CD4-positive, alpha-beta T cell (primary cell): ENCODE measurements at regions not wholly inside any gene's neighbourhood (a gene's known extent, or its start where the extent isn't known, plus 50 kb on each side); places are given as distances from the start of the nearest gene placed in this dataset.

ENCODE experiments used
- ATAC-seq: fragments of 200-7000 bp; cut with Tn5 transposase; one replicate; pipeline ENCODE4 v1.10.0; 2022; ENCODE audit warnings: mild to moderate bottlenecking; ENCODE audit not compliant: poor library complexity
- CTCF ChIA-PET: fragments of 350-600 bp; sonication (Branson Sonifier 250); formaldehyde crosslinking; loops from one replicate; lab custom pipeline; 2021; ENCODE audit warnings: antibody characterized with exemption, inconsistent platforms; lab: Charles Lee
- POLR2A ChIA-PET: fragments of 350-600 bp; sonication (Branson Sonifier 250); formaldehyde crosslinking; loops from one replicate; lab custom pipeline; 2021; ENCODE audit warnings: antibody characterized with exemption, inconsistent platforms; lab: Charles Lee
- DNase-seq, 14 experiments: peaks; one replicate each; pipeline ENCODE4 v3.0.0-alpha.2; 2013 to 2020; ENCODE audit warnings: mixed read lengths in 2 of 14
- H3K27ac ChIP-seq, 2 donors: one replicate each; pipeline versions ENCODE4 v1.5.1 to v1.7.0; 2013; ENCODE audit warnings: low read length in 2 of 2, low read depth in 1 of 2, mild to moderate bottlenecking in 1 of 2
- H3K27me3 ChIP-seq, 2 experiments: 1 replicate in 1 of 2; 2 replicates in 1 of 2; pipeline versions ENCODE4 v1.6.1 to v1.7.0; 2013; ENCODE audit warnings: low read length in 2 of 2, control low read depth in 1 of 2, mild to moderate bottlenecking in 1 of 2, moderate library complexity in 1 of 2; ENCODE audit not compliant: insufficient read depth in 2 of 2, control insufficient read depth in 1 of 2
- H3K36me3 ChIP-seq: one replicate; pipeline ENCODE4 v1.6.1; 2013; ENCODE audit warnings: low read length, control low read depth; ENCODE audit not compliant: insufficient read depth
- H3K4me1 ChIP-seq: one replicate; pipeline ENCODE4 v1.6.1; 2013; ENCODE audit warnings: low read length, control low read depth; ENCODE audit not compliant: insufficient read depth
- H3K4me3 ChIP-seq: one replicate; pipeline ENCODE4 v1.5.1; 2013; ENCODE audit warnings: mild to moderate bottlenecking, low read length, moderate library complexity
- H3K9me3 ChIP-seq, 2 experiments: 1 replicate in 1 of 2; 2 replicates in 1 of 2; pipeline versions ENCODE4 v1.6.1 to v1.7.0; 2013; ENCODE audit warnings: low read length in 2 of 2, mild to moderate bottlenecking in 2 of 2, control low read depth in 1 of 2, moderate library complexity in 1 of 2; ENCODE audit not compliant: control insufficient read depth in 1 of 2, insufficient read depth in 1 of 2
- H3K27ac Mint-ChIP-seq: one replicate; pipeline ENCODE4 v1.8.0; 2020; ENCODE audit warnings: mixed read lengths
- H3K27me3 Mint-ChIP-seq: one replicate; pipeline ENCODE4 v1.8.0; 2021; ENCODE audit warnings: mixed read lengths
- H3K36me3 Mint-ChIP-seq: one replicate; pipeline ENCODE4 v1.8.0; 2021; ENCODE audit warnings: low read depth, mixed read lengths
- H3K4me1 Mint-ChIP-seq: one replicate; pipeline ENCODE4 v1.8.0; 2021; ENCODE audit warnings: low read depth, mixed read lengths
- H3K4me3 Mint-ChIP-seq: one replicate; pipeline ENCODE4 v1.8.0; 2020; ENCODE audit warnings: mild to moderate bottlenecking, mixed read lengths
- H3K9me3 Mint-ChIP-seq: one replicate; pipeline ENCODE4 v1.8.0; 2020; ENCODE audit warnings: mixed read lengths
- CTCF ChIP-seq: fragments of 200-600 bp; IDR thresholded peaks from one replicate; pipeline ENCODE4 v1.8.0; 2022; ENCODE audit warnings: antibody characterized with exemption, mild to moderate bottlenecking
- intact Hi-C, 2 experiments: fragments of 100-400 bp; cut with DNase I in 1 of 2; cut with micrococcal nuclease in 1 of 2; formaldehyde crosslinking; loops; one replicate each; pipeline versions ENCODE4 v1.15.1 to v1.9.0; 2023 to 2025; cut with DNase I, micrococcal nuclease

- ATAC-seq: no peak
- no peaks in the 10 kb centered on the region for H3K27me3 Mint-ChIP-seq
- Histone ChIP-seq H3K27ac (no peak overlapping the region), H3K4me1 (no peaks in the 10 kb centered on the region), H3K4me3 (no peak overlapping the region), H3K27me3 (no peaks in the 10 kb centered on the region), H3K36me3 (no peaks in the 10 kb centered on the region), H3K9me3 (peaks cover 0 to 4% of the 10 kb centered on the region in 2 experiments)
- no peak overlapping the region for H3K4me3 Mint-ChIP-seq
- no peaks in the 10 kb centered on the region for H3K36me3 Mint-ChIP-seq
- no peaks in the 10 kb centered on the region for H3K4me1 Mint-ChIP-seq
- intact Hi-C loops: no loop called here
- no peak for TF ChIP-seq CTCF
- POLR2A ChIA-PET: no interaction called here
- CTCF ChIA-PET: interaction anchor here (1.3 kb wide), 1 partner anchor 17 kb away, joined by 3 read pairs; no protein-coding TSS in a partner anchor
- no peak for DNase-seq
- H3K9me3 Mint-ChIP-seq: peaks cover 3% of the 10 kb centered on the region
- H3K27ac Mint-ChIP-seq: no peak overlapping the region
Observed at GRCh38 chr7:19369806-19370205, 224.6 kb upstream of the FERD3L start.

DNA sequence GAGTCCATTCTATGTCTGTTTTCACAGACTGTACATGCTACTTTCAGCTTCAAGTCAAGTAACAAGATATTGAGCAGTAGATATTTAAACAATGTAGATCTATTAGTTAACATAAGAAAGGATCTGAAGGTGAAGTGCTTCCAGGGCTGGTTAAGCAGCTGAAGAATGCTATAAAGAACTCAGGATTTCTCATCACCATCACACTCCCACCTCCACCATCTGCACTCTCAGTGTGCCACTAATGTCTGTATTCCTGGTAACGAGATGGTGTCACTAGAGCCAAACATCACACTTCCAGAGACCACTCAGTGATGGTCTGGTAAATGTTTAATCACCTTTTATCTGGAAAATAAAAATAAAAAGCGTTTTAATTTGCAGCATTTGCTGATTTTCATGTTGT lies 224.0 kb upstream of the FERD3L start:
- Histone ChIP-seq H3K4me3 (no peak overlapping the region), H3K27ac (no peak overlapping the region), H3K27me3 (no peaks in the 10 kb centered on the region), H3K9me3 (peaks cover 0 to 4% of the 10 kb centered on the region in 2 experiments), H3K4me1 (no peaks in the 10 kb centered on the region), H3K36me3 (no peaks in the 10 kb centered on the region)
- DNase-seq (no peak), ATAC-seq (no peak)
- ChIA-PET CTCF (interaction anchor here (1.3 kb wide), 1 partner anchor 17 kb away, joined by 3 read pairs; no protein-coding TSS in a partner anchor), POLR2A (no interaction called here)
- no peaks in the 10 kb centered on the region for H3K27me3 Mint-ChIP-seq
- TF ChIP-seq CTCF: no peak
- intact Hi-C loops: no loop called here
- no peak overlapping the region for H3K27ac Mint-ChIP-seq
- no peak overlapping the region for H3K4me3 Mint-ChIP-seq
- peaks cover 3% of the 10 kb centered on the region for H3K9me3 Mint-ChIP-seq
- no peaks in the 10 kb centered on the region for H3K4me1 Mint-ChIP-seq
- H3K36me3 Mint-ChIP-seq: no peaks in the 10 kb centered on the region

GRCh38 chr7:19368491-19368925 lies 223.3 kb upstream of the FERD3L start:
- ChIA-PET CTCF (interaction anchor here (1.3 kb wide), 1 partner anchor 16 kb away, joined by 3 read pairs; no protein-coding TSS in a partner anchor), POLR2A (no interaction called here)
- Mint-ChIP-seq H3K36me3 (no peaks in the 10 kb centered on the region), H3K9me3 (peaks cover 2% of the 10 kb centered on the region), H3K4me3 (no peak overlapping the region), H3K4me1 (no peaks in the 10 kb centered on the region), H3K27me3 (no peaks in the 10 kb centered on the region), H3K27ac (no peak overlapping the region)
- Histone ChIP-seq H3K4me1 (no peaks in the 10 kb centered on the region), H3K36me3 (no peaks in the 10 kb centered on the region), H3K9me3 (peaks cover 0 to 4% of the 10 kb centered on the region in 2 experiments), H3K27ac (no peak overlapping the region), H3K27me3 (no peaks in the 10 kb centered on the region), H3K4me3 (no peak overlapping the region)
- intact Hi-C loops: no loop called here
- DNase-seq (no peak), ATAC-seq (no peak)
- no peak for TF ChIP-seq CTCF
